ENCODE measurements at regions not wholly inside any gene's neighbourhood (a gene's known extent, or its start where the extent isn't known, plus 50 kb on each side); places are given as distances from the start of the nearest gene placed in this dataset.

GRCh38 chr7:155404976-155405375, 53.0 kb upstream of the EN2 start:
- Histone ChIP-seq H3K27me3 (peaks cover 10 to 81% (median 66%) of the 10 kb centered on the region in 3 donors), H3K27ac (no peak overlapping the region), H3K9me3 (peaks cover 0 to 8% (median 4%) of the 10 kb centered on the region in 4 donors), H3K36me3 (no peaks in the 10 kb centered on the region), H3K4me3 (no peak overlapping the region), H3K4me1 (peaks cover 0 to 11% (median 0%) of the 10 kb centered on the region in 4 donors)
- no peak for DNase-seq
- no peak for TF ChIP-seq POLR2A (IDR thresholded peaks at IDR 0.05)
- 70 to 80% (median 75%) methylated on average over 8 to 14 of the region's 14 CpGs for WGBS, 5 donors
- intact Hi-C loops (cut with DNase I; ENCODE audit: low total_unique reads) = no loop called here

GRCh38 chr7:155405399-155406318, 52.3 kb upstream of the EN2 start:
- TF ChIP-seq POLR2A (IDR thresholded peaks at IDR 0.05) (no peak), CTCF (IDR thresholded peaks at IDR 0.05) (no peak), POLR2AphosphoS5 (IDR thresholded peaks at IDR 0.05) (no peak), EP300 (IDR thresholded peaks at IDR 0.05) (no peak)

GRCh38 chr7:155407799-155408198, 50.1 kb upstream of the EN2 start:
- intact Hi-C loops (cut with DNase I; ENCODE audit: low total_unique reads) = no loop called here
- peaks cover 10 to 82% (median 65%) of the 10 kb centered on the region in 3 donors for H3K27me3 ChIP-seq

More at GRCh38 chr7:155405399-155406318, 52.3 kb upstream of the EN2 start:
- Histone ChIP-seq H3K27me3 (peaks cover 10 to 81% (median 66%) of the 10 kb centered on the region in 3 donors), H3K9me3 (peaks cover 0 to 8% (median 4%) of the 10 kb centered on the region in 4 donors), H3K4me3 (no peak overlapping the region), H3K36me3 (no peaks in the 10 kb centered on the region), H3K27ac (no peak overlapping the region), H3K4me1 (peaks cover 0 to 11% (median 0%) of the 10 kb centered on the region in 4 donors)
- intact Hi-C loops (cut with DNase I; ENCODE audit: low total_unique reads) = no loop called here
- 20 to 38% (median 32%) methylated on average over 28 to 31 of the region's 31 CpGs for WGBS, 5 donors
- no peak for DNase-seq

More at GRCh38 chr7:155407799-155408198, 50.1 kb upstream of the EN2 start:
- no peak for TF ChIP-seq POLR2A (IDR thresholded peaks at IDR 0.05)
- no peak for TF ChIP-seq CTCF (IDR thresholded peaks at IDR 0.05)
- WGBS, 5 donors = 80 to 100% (median 96%) methylated on average over 1 to 2 of the region's 2 CpGs; no CpG with 5 or more reads in 2 of the 5 donors
- H3K27ac ChIP-seq = no peak overlapping the region
- H3K36me3 ChIP-seq = no peaks in the 10 kb centered on the region
- DNase-seq = no peak
- no peaks in the 10 kb centered on the region for H3K9me3 ChIP-seq
- H3K4me1 ChIP-seq = peaks cover 0 to 11% (median 0%) of the 10 kb centered on the region in 4 donors
- H3K4me3 ChIP-seq = no peak overlapping the region
